SK-N-SH (cell line): ENCODE measurements at regions not wholly inside any gene's neighbourhood (a gene's known extent, or its start where the extent isn't known, plus 50 kb on each side); places are given as distances from the start of the nearest gene placed in this dataset.

ENCODE experiments used
- CTCF ChIA-PET: fragments of 300-600, 350-600 bp; formaldehyde crosslinking; extraction: SDS; loops from one replicate; lab custom pipeline; 2021; lab: Yijun Ruan, JAX
- POLR2A ChIA-PET: fragments of 350-600 bp; sonication (Branson Sonifier 250); formaldehyde crosslinking; extraction: SDS; loops from one replicate; lab custom pipeline; 2020; ENCODE audit warnings: antibody characterized with exemption, inconsistent platforms; lab: Yijun Ruan, JAX
- DNase-seq: peaks from one replicate; pipeline ENCODE4 v3.0.0; 2012
- H2AFZ ChIP-seq: fragments of 200-600 bp; sonication (generic); 2 replicates; pipeline ENCODE4 v1.8.1; 2016; ENCODE audit warnings: antibody characterized with exemption, mild to moderate bottlenecking, low read depth
- H3F3A ChIP-seq: fragments of 200-600 bp; sonication (generic); replicated peaks from 2 replicates; pipeline ENCODE3; 2016; ENCODE audit warnings: antibody characterized with exemption, mild to moderate bottlenecking; ENCODE audit not compliant: insufficient read depth
- H3K27ac ChIP-seq, 2 experiments: fragments of 200-500 bp in 1 of 2; fragments of 200-600 bp in 1 of 2; sonication (Bioruptor generic) in 1 of 2; sonication (generic), shearing (Covaris generic) in 1 of 2; 2 replicates each; pipeline versions ENCODE4 v1.5.1 to v1.6.1; 2014 to 2016; ENCODE audit warnings: low read depth in 2 of 2, inconsistent platforms in 1 of 2, low read length in 1 of 2, mild to moderate bottlenecking in 1 of 2, mixed read lengths in 1 of 2
- H3K27me3 ChIP-seq: fragments of 200-600 bp; sonication (generic), shearing (Covaris generic); 2 replicates; pipeline ENCODE4 v1.6.1; 2016; ENCODE audit warnings: mixed run types; ENCODE audit not compliant: insufficient read depth
- H3K36me3 ChIP-seq, 2 experiments: fragments of 200-500 bp in 1 of 2; fragments of 200-600 bp in 1 of 2; sonication (Bioruptor generic) in 1 of 2; sonication (generic) in 1 of 2; replicated peaks in 1 of 2; 2 replicates each; pipeline versions ENCODE3 to v1.5.1; 2014 to 2016; ENCODE audit warnings: low read length in 1 of 2, mild to moderate bottlenecking in 1 of 2; ENCODE audit not compliant: insufficient read depth in 2 of 2, control insufficient read depth in 1 of 2
- H3K4me1 ChIP-seq, 2 experiments: fragments of 200-500 bp in 1 of 2; fragments of 200-600 bp in 1 of 2; sonication (Bioruptor generic) in 1 of 2; sonication (generic), shearing (Covaris generic) in 1 of 2; 2 replicates each; pipeline versions ENCODE4 v1.5.1 to v1.6.1; 2014 to 2016; ENCODE audit warnings: low read depth in 1 of 2, low read length in 1 of 2, mixed run types in 1 of 2; ENCODE audit not compliant: insufficient read depth in 2 of 2, control insufficient read depth in 1 of 2
- H3K4me2 ChIP-seq: fragments of 200-600 bp; sonication (generic), shearing (Covaris generic); 2 replicates; pipeline ENCODE4 v1.6.1; 2017; ENCODE audit warnings: mixed run types
- H3K4me3 ChIP-seq, 2 experiments: fragments of 200-500 bp in 1 of 2; fragments of 200-600 bp in 1 of 2; sonication (Bioruptor generic) in 1 of 2; sonication (generic), shearing (Covaris generic) in 1 of 2; 2 replicates each; pipeline versions ENCODE4 v1.5.1 to v1.8.1; 2014 to 2016; ENCODE audit warnings: low read depth in 2 of 2, inconsistent platforms in 1 of 2, low read length in 1 of 2, mild to moderate bottlenecking in 1 of 2, mixed read lengths in 1 of 2, moderate library complexity in 1 of 2
- H3K79me2 ChIP-seq: fragments of 200-600 bp; sonication (generic); 2 replicates; pipeline ENCODE4 v1.8.1; 2017; ENCODE audit warnings: mild to moderate bottlenecking; ENCODE audit not compliant: insufficient read depth
- H3K9ac ChIP-seq: fragments of 200-600 bp; sonication (generic); 2 replicates; pipeline ENCODE4 v1.6.1; 2017; ENCODE audit warnings: mixed run types
- H3K9me2 ChIP-seq: fragments of 200-600 bp; sonication (generic); 2 replicates; pipeline ENCODE4 v1.6.1; 2017; ENCODE audit warnings: mixed run types
- H3K9me3 ChIP-seq: fragments of 200-600 bp; sonication (generic); 2 replicates; pipeline ENCODE4 v1.6.1; 2017; ENCODE audit warnings: mixed run types, mild to moderate bottlenecking, moderate library complexity
- H4K20me1 ChIP-seq: fragments of 200-600 bp; sonication (generic); 2 replicates; pipeline ENCODE4 v1.6.1; 2017; ENCODE audit warnings: mild to moderate bottlenecking, mixed run types; ENCODE audit not compliant: insufficient read depth
- CTCF ChIP-seq: fragments of 200-600 bp; sonication (generic); IDR thresholded peaks from 2 replicates; pipeline ENCODE4 v1.6.1; 2017; ENCODE audit warnings: antibody characterized with exemption, mild to moderate bottlenecking, moderate library complexity
- EZH2phosphoT487 ChIP-seq: fragments of 200-600 bp; sonication (generic); IDR thresholded peaks from 2 replicates; pipeline ENCODE4 v1.6.1; 2017; ENCODE audit warnings: low read depth, mixed run types, mild to moderate bottlenecking, antibody characterized with exemption, moderate library complexity, borderline replicate concordance
- FOSL2 ChIP-seq: IDR thresholded peaks from 2 replicates; pipeline ENCODE4 v1.4.0; 2012; ENCODE audit warnings: low read depth, mild to moderate bottlenecking, moderate library complexity, borderline replicate concordance
- FOXM1 ChIP-seq: IDR thresholded peaks from 2 replicates; pipeline ENCODE4 v1.4.0; 2012; ENCODE audit warnings: low read depth, mild to moderate bottlenecking
- GABPA ChIP-seq: IDR thresholded peaks from 2 replicates; pipeline ENCODE4 v1.4.0; 2012; ENCODE audit warnings: low read depth, mild to moderate bottlenecking
- GATA2 ChIP-seq: sonication (generic); formaldehyde crosslinking; IDR thresholded peaks from 2 replicates; pipeline ENCODE4 v1.5.0; 2020; ENCODE audit warnings: mild to moderate bottlenecking, missing genetic modification reagents
- JUND ChIP-seq: IDR thresholded peaks from 2 replicates; pipeline ENCODE4 v1.4.0; 2012
- MAX ChIP-seq: IDR thresholded peaks from 2 replicates; pipeline ENCODE4 v1.4.0; 2012; ENCODE audit warnings: low read depth
- NRF1 ChIP-seq: IDR thresholded peaks from 2 replicates; pipeline ENCODE4 v1.6.1; 2012; ENCODE audit warnings: low read depth, mild to moderate bottlenecking, low read length
- PBX3 ChIP-seq: IDR thresholded peaks from 2 replicates; pipeline ENCODE4; 2012
- POLR2AphosphoS5 ChIP-seq: IDR thresholded peaks from 2 replicates; pipeline ENCODE4 v1.6.1; 2012; ENCODE audit warnings: low read depth, low read length
- RAD21 ChIP-seq: IDR thresholded peaks from 2 replicates; pipeline ENCODE4 v1.6.1; 2012; ENCODE audit warnings: mild to moderate bottlenecking, low read length
- RCOR1 ChIP-seq: fragments of 150-350 bp; IDR thresholded peaks from 2 replicates; pipeline ENCODE4 v1.6.1; 2017; ENCODE audit warnings: antibody characterized with exemption, low read length
- RXRA ChIP-seq: IDR thresholded peaks from 2 replicates; pipeline ENCODE4 v1.4.0; 2012; ENCODE audit warnings: low read depth, mild to moderate bottlenecking, borderline replicate concordance
- SMC3 ChIP-seq: IDR thresholded peaks from 2 replicates; pipeline ENCODE4 v1.6.1; 2012; ENCODE audit warnings: low read depth, low read length, improper control_type of control experiment
- TAF1 ChIP-seq: IDR thresholded peaks from 2 replicates; pipeline ENCODE4 v1.6.1; 2012; ENCODE audit warnings: low read depth, mild to moderate bottlenecking, low read length, moderate library complexity, borderline replicate concordance
- USF1 ChIP-seq: IDR thresholded peaks from 2 replicates; pipeline ENCODE4 v1.4.0; 2012; ENCODE audit warnings: low read depth, borderline replicate concordance
- YY1 ChIP-seq: IDR thresholded peaks from 2 replicates; pipeline ENCODE4 v1.4.0; 2012; ENCODE audit warnings: low read depth, mild to moderate bottlenecking
- ZBTB33 ChIP-seq: IDR thresholded peaks from 2 replicates; pipeline ENCODE4 v1.4.0; 2012; ENCODE audit warnings: low read depth, borderline replicate concordance
- WGBS: methylation state at CpG from one replicate; pipeline ENCODE4 v1.1.6; 2017; ENCODE audit warnings: low lambda C conversion rate; 5-methylcytosine and 5-hydroxymethylcytosine counted together

- H3K27me3 ChIP-seq = no peaks in the 10 kb centered on the region
Observed at GRCh38 chr5:109519416-109519815, 109.6 kb upstream of the PJA2 start.

More at GRCh38 chr5:109519416-109519815, 109.6 kb upstream of the PJA2 start:
- H4K20me1 ChIP-seq = no peaks in the 10 kb centered on the region
- H3K4me1 ChIP-seq = no peaks in the 10 kb centered on the region
- CTCF ChIA-PET = no interaction called here
- H2AFZ ChIP-seq = no peak overlapping the region
- H3K9ac ChIP-seq = no peak overlapping the region
- no peaks in the 10 kb centered on the region for H3K9me2 ChIP-seq
- no peaks in the 10 kb centered on the region for H3K9me3 ChIP-seq
- H3K36me3 ChIP-seq = no peaks in the 10 kb centered on the region
- no peak overlapping the region for H3K4me3 ChIP-seq
- TF ChIP-seq ZBTB33 = no peak
- no peak for TF ChIP-seq NRF1
- no peak for TF ChIP-seq FOSL2
- no peak for TF ChIP-seq SMC3
- no peak for TF ChIP-seq RCOR1
- TF ChIP-seq YY1 = no peak
- TF ChIP-seq FOXM1 = no peak
- TF ChIP-seq GABPA = no peak
- no peak for TF ChIP-seq POLR2AphosphoS5
- no peak for TF ChIP-seq TAF1
- TF ChIP-seq RXRA = no peak
- TF ChIP-seq GATA2 = no peak
- TF ChIP-seq JUND = no peak
- no peak for TF ChIP-seq RAD21
- no peak for TF ChIP-seq MAX
- TF ChIP-seq CTCF = no peak
- no peak for TF ChIP-seq USF1
- TF ChIP-seq PBX3 = no peak
- TF ChIP-seq EZH2phosphoT487 = no peak
- no peaks in the 10 kb centered on the region for H3K79me2 ChIP-seq
- DNase-seq = no peak
- H3K4me2 ChIP-seq = no peak overlapping the region
- POLR2A ChIA-PET = no interaction called here
- 75% methylated on average over 3 of the region's 3 CpGs for WGBS
- no peak overlapping the region for H3K27ac ChIP-seq
- H3F3A ChIP-seq = no peaks in the 10 kb centered on the region
